ENCODE measurements at regions not wholly inside any gene's neighbourhood (a gene's known extent, or its start where the extent isn't known, plus 50 kb on each side); places are given as distances from the start of the nearest gene placed in this dataset.

GRCh38 chr1:56171670-56172069 is 407.7 kb downstream of the PLPP3 start:
- Histone ChIP-seq H3K36me3 (ENCODE audit: control insufficient read depth, insufficient read depth, low read length) (no peaks in the 10 kb centered on the region), H3K27me3 (ENCODE audit: control insufficient read depth, insufficient read depth, low read length) (no peaks in the 10 kb centered on the region), H3K9ac (ENCODE audit: insufficient read depth, low read length) (no peak overlapping the region), H3K4me1 (ENCODE audit: control insufficient read depth, extremely low read depth, insufficient read depth, low read length) (no peaks in the 10 kb centered on the region), H4K20me1 (ENCODE audit: control insufficient read depth, extremely low read depth, insufficient read depth, low read length) (no peaks in the 10 kb centered on the region), H3K9me3 (ENCODE audit: control insufficient read depth, insufficient read depth, low read depth, low read length) (no peaks in the 10 kb centered on the region), H3K4me3 (replicated peaks in 1 of 4; ENCODE audit: control extremely low read depth in 1 of 4, insufficient read depth in 1 of 4, low read depth in 3 of 4, low read length in 4 of 4) (no peak overlapping the region), H3K27ac (ENCODE audit: insufficient read depth, low read length) (no peak overlapping the region), H3K79me2 (ENCODE audit: control insufficient read depth, insufficient read depth, low read length) (no peaks in the 10 kb centered on the region), H2AFZ (ENCODE audit: low read length) (no peak overlapping the region), H3K4me2 (ENCODE audit: extremely low read depth, insufficient read depth, low read length) (no peak overlapping the region)
- DNase-seq (ENCODE audit: low read depth in 2 of 2), result no peak
- TF ChIP-seq EZH2 (IDR thresholded peaks at IDR 0.05; ENCODE audit: low read length, missing control alignments), result no peak
- no peak for TF ChIP-seq CTCF (conservative IDR thresholded peaks at IDR 0.05 in 1 of 2, IDR thresholded peaks at IDR 0.05 in 1 of 2; ENCODE audit: low read depth in 1 of 2, low read length in 2 of 2)

DNA sequence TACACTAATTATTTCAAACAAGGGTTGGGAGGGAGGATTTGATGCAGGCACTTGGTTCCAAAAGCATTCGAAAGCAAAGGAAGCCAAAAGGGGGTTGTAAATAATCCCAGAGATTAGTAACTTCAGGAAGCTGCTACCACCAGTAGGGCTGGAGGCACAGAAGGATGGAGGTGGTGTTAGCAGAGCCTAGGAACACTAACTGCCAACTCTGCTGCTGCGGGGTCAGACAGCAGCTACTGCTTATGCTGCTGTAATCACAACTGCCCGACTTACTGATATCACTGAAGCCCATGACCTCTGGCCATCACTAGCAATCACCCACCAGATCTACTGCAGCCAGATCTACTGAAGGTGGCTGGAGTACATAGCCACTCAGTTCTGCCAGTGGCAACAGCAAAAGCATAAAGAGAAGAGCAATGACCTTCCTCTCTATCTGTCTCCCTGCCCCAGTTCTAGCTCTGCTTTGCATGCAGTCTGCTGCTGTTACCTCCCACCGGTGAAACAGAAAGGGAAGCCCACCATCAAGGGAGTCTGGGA is 408.5 kb downstream of the PLPP3 start:
- no peak for DNase-seq (ENCODE audit: low read depth in 2 of 2)
- Histone ChIP-seq H4K20me1 (ENCODE audit: control insufficient read depth, extremely low read depth, insufficient read depth, low read length) (no peaks in the 10 kb centered on the region), H3K9me3 (ENCODE audit: control insufficient read depth, insufficient read depth, low read depth, low read length) (no peaks in the 10 kb centered on the region), H3K27ac (ENCODE audit: insufficient read depth, low read length) (no peak overlapping the region), H3K36me3 (ENCODE audit: control insufficient read depth, insufficient read depth, low read length) (no peaks in the 10 kb centered on the region), H3K4me3 (replicated peaks in 1 of 4; ENCODE audit: control extremely low read depth in 1 of 4, insufficient read depth in 1 of 4, low read depth in 3 of 4, low read length in 4 of 4) (no peak overlapping the region), H3K79me2 (ENCODE audit: control insufficient read depth, insufficient read depth, low read length) (no peaks in the 10 kb centered on the region), H2AFZ (ENCODE audit: low read length) (no peak overlapping the region), H3K27me3 (ENCODE audit: control insufficient read depth, insufficient read depth, low read length) (no peaks in the 10 kb centered on the region), H3K4me1 (ENCODE audit: control insufficient read depth, extremely low read depth, insufficient read depth, low read length) (no peaks in the 10 kb centered on the region), H3K9ac (ENCODE audit: insufficient read depth, low read length) (no peak overlapping the region), H3K4me2 (ENCODE audit: extremely low read depth, insufficient read depth, low read length) (no peak overlapping the region)
- TF ChIP-seq CTCF (conservative IDR thresholded peaks at IDR 0.05 in 1 of 2, IDR thresholded peaks at IDR 0.05 in 1 of 2; ENCODE audit: low read depth in 1 of 2, low read length in 2 of 2) (no peak), EZH2 (IDR thresholded peaks at IDR 0.05; ENCODE audit: low read length, missing control alignments) (no peak)

GRCh38 chr1:56169856-56170255 is 409.5 kb downstream of the PLPP3 start:
- TF ChIP-seq CTCF (conservative IDR thresholded peaks at IDR 0.05 in 1 of 2, IDR thresholded peaks at IDR 0.05 in 1 of 2; ENCODE audit: low read depth in 1 of 2, low read length in 2 of 2) (no peak), EZH2 (IDR thresholded peaks at IDR 0.05; ENCODE audit: low read length, missing control alignments) (no peak)
- Histone ChIP-seq H3K27ac (ENCODE audit: insufficient read depth, low read length) (no peak overlapping the region), H3K79me2 (ENCODE audit: control insufficient read depth, insufficient read depth, low read length) (no peaks in the 10 kb centered on the region), H3K4me2 (ENCODE audit: extremely low read depth, insufficient read depth, low read length) (no peak overlapping the region), H3K4me3 (replicated peaks in 1 of 4; ENCODE audit: control extremely low read depth in 1 of 4, insufficient read depth in 1 of 4, low read depth in 3 of 4, low read length in 4 of 4) (no peak overlapping the region), H2AFZ (ENCODE audit: low read length) (no peak overlapping the region), H3K9ac (ENCODE audit: insufficient read depth, low read length) (no peak overlapping the region), H4K20me1 (ENCODE audit: control insufficient read depth, extremely low read depth, insufficient read depth, low read length) (no peaks in the 10 kb centered on the region), H3K4me1 (ENCODE audit: control insufficient read depth, extremely low read depth, insufficient read depth, low read length) (no peaks in the 10 kb centered on the region), H3K36me3 (ENCODE audit: control insufficient read depth, insufficient read depth, low read length) (no peaks in the 10 kb centered on the region), H3K27me3 (ENCODE audit: control insufficient read depth, insufficient read depth, low read length) (no peaks in the 10 kb centered on the region), H3K9me3 (ENCODE audit: control insufficient read depth, insufficient read depth, low read depth, low read length) (no peaks in the 10 kb centered on the region)
- DNase-seq (ENCODE audit: low read depth in 2 of 2), result peak; percentile 45 to 72
